WI38 (cell line): ENCODE measurements at regions not wholly inside any gene's neighbourhood (a gene's known extent, or its start where the extent isn't known, plus 50 kb on each side); places are given as distances from the start of the nearest gene placed in this dataset.
"Not testable (repeated sequence)": the region's sequence is repeated elsewhere in the genome, so short reads cannot be mapped to it uniquely, and the experiment has no call there.

Experiments
- H3K4me3 ChIP-seq: 2 replicates; pipeline ENCODE4 v1.5.1; 2011; ENCODE audit warnings: low read depth, mild to moderate bottlenecking, control low read depth, low read length
- TF ChIP-seq, protein P1 (sequence below): IDR thresholded peaks from 2 replicates; pipeline ENCODE4 v1.5.1; 2012; ENCODE audit warnings: low read depth, mild to moderate bottlenecking, control low read depth, low read length

DNA sequence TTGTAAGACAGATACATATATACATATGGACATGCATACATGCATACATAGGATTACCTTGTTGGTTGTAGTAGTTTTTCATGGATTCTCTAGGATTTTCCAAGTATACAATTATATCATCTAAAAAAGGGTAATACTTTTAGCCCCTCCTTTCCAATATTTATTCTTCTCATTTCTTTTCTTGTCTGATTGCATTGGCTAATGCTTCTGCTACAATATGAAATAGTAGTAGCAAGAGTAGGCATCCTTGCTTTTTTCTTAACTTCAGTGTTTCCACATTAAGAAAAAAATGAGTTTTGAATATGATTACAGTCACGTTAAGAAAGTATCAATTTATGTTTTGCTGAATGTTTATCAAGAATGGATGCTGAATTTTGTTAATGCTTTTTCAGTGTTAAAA lies 58.0 kb downstream of the RBFOX3 start:
- TF ChIP-seq, protein P1, sequence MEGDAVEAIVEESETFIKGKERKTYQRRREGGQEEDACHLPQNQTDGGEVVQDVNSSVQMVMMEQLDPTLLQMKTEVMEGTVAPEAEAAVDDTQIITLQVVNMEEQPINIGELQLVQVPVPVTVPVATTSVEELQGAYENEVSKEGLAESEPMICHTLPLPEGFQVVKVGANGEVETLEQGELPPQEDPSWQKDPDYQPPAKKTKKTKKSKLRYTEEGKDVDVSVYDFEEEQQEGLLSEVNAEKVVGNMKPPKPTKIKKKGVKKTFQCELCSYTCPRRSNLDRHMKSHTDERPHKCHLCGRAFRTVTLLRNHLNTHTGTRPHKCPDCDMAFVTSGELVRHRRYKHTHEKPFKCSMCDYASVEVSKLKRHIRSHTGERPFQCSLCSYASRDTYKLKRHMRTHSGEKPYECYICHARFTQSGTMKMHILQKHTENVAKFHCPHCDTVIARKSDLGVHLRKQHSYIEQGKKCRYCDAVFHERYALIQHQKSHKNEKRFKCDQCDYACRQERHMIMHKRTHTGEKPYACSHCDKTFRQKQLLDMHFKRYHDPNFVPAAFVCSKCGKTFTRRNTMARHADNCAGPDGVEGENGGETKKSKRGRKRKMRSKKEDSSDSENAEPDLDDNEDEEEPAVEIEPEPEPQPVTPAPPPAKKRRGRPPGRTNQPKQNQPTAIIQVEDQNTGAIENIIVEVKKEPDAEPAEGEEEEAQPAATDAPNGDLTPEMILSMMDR = no peak
- no peak overlapping the region for H3K4me3 ChIP-seq

DNA sequence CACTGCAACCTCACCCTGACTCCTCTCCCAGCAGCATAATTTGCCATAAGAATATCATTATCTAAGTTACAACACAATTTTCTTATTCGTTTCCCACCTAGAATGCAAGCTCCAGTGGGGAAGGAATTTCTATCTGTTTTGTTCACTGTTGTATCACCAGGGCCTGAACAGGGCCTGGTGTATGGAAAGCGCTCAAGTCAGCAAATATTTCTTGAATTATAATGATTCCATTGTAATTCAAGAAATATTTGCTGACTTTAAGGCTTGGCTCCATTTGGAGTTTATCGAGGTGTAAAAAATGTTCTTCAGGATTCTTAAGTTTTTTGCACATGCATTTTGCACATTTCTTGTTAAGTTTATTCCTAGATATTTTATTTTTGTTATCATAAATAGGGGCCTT lies 58.4 kb downstream of the RBFOX3 start:
- TF ChIP-seq, protein P1 = no peak
- H3K4me3 ChIP-seq = no peak overlapping the region

DNA sequence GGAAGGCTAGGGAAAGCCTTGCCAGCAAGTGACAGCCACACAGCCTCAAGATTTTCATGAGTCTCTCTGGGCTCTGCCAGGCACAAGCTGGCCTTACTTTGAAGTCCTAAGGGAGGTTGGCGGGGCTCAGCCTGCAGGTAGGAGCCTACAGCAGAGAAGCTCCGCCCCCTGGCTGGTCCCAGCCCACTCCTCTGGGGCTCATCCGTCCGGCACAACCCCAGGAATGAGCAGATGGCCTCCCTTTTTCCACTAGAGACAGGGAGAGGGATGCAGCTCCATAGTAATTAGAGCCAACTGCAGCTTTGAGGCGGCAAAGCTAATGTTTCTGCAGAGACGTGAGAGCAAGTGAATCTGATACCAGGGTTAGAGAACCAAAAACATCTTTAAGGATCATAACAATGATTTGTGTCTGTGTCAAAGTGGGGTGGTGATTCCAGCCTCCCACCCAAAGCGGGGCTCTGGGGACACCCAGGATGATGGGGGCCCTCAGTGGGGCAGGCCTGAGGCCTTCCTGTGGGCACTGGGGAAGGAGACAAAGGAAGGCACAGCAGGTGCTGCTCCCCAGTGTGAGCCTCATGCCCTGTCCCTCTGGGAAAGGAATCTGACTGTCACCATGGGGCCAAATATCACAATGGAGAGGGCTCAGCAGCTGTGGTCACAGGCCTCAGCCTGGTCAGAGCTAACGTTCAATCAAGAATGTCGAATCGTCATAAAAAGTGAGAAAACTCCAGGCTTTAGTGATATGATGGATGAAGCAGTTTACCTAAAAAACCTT lies 61.5 kb downstream of the RBFOX3 start:
- H3K4me3 ChIP-seq = no peak overlapping the region
- TF ChIP-seq, protein P1 = no peak

DNA sequence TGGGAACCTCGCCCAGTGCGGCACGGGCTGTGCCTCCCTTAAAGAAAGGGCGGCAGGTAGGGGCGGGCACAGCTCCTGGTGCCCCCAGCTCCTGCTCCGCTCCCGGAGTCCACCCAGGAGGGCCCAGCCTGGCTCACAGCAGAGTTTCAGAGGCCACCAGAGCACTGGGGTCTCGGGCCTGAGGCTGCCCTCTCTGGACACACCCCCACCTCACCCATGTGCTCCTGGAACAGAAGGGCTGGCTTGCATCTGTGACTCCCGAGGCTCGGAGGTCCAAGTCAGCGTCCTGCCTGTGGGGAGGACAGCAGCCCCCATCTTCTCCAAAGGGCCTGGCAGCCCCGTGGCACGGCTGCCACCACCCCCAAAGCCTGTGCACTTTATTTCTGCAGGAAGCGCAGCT lies 62.7 kb downstream of the RBFOX3 start:
- TF ChIP-seq, protein P1 = no peak

DNA sequence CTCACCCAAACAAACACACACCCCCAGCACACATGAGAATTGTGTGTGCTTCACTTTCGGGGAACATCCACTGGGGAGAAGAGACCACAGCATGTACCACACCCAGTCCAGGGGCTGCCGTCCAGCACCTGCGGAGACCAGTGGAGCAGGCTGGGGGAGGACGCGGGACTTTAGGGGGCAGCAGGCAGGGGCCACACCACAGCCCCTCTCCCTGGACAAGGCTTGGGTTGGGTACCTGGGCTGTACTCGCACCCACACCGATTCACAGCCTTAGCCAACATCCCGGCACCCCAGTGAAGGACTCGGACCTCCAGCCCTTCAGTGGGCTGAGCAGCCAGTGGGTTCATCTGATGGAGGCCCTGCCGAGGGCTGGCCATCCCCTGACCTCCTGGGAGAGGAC lies 63.3 kb downstream of the RBFOX3 start:
- H3K4me3 ChIP-seq = no peak overlapping the region
- TF ChIP-seq, protein P1 = no peak

More for the DNA sequence above, 62.7 kb downstream of the RBFOX3 start:
- H3K4me3 ChIP-seq = no peak overlapping the region

DNA sequence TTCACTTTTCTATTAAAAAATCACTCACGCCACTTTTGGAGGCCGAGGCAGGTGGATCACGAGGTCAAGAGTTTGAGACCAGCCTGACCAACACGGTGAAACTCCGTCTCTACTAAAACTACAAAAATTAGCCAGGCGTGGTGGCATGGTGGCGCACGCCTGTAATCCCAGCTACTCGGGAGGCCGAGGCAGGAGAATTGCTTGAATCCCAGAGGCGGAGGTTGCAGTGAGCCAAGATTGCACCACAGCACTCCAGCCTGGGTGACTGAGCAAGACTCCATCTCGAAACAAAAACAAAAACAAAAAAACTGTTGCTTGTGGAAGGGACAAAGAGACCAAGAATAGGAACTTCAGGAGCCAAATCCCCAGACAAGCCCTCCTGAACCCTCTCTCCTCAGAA lies 63.7 kb downstream of the RBFOX3 start:
- not testable (repeated sequence) for H3K4me3 ChIP-seq

DNA sequence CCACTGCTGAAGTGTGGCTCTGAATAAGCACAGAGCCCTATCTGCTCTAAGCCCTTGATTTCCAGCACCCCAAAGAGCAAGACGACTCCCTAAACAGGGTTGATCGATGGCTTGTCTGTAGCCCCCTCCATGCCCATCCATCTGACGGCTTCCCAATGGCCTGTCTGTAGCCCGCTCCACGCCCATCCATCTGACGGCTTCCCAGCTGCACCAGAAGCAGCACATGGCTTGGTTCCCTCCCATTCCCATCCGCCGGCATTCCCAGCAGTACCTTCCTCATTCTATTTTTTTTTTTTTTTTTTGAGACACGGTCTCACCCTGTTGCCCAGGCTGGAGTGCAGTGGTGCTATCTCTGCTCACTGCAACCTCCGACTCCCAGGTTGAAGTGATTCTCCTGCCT lies 64.5 kb downstream of the RBFOX3 start:
- no peak overlapping the region for H3K4me3 ChIP-seq

More for the DNA sequence above, 64.5 kb downstream of the RBFOX3 start:
- TF ChIP-seq, protein P1 = no peak
